Tibial artery (tissue), 4 donors: ENCODE measurements at regions not wholly inside any gene's neighbourhood (a gene's known extent, or its start where the extent isn't known, plus 50 kb on each side); places are given as distances from the start of the nearest gene placed in this dataset.

Source experiments
- DNase-seq, 2 donors: peaks; one replicate each; pipeline ENCODE4 v3.0.0-alpha.2; 2019
- H3K27ac ChIP-seq, 2 donors: fragments of 200-600 bp; sonication (generic) in 1 of 2; 1 replicate in 1 of 2; 2 replicates in 1 of 2; pipeline ENCODE4 v1.5.1; 2018 to 2019; ENCODE audit warnings: mild to moderate bottlenecking in 1 of 2
- H3K27me3 ChIP-seq, 2 donors: fragments of 200-600 bp; sonication (generic) in 1 of 2; one replicate each; pipeline versions ENCODE4 v1.5.1 to v1.6.0; 2016 to 2019
- H3K36me3 ChIP-seq, 3 donors: fragments of 200-600 bp; sonication (generic) in 2 of 3; one replicate each; pipeline ENCODE4 v1.5.1; 2016 to 2019; ENCODE audit warnings: mild to moderate bottlenecking in 2 of 3
- H3K4me1 ChIP-seq, 4 donors: fragments of 200-600 bp; sonication (generic) in 2 of 4; 1 replicate in 3 of 4; 2 replicates in 1 of 4; pipeline ENCODE4 v1.5.1; 2016 to 2019
- H3K4me3 ChIP-seq, 2 donors: fragments of 200-600 bp; sonication (generic) in 1 of 2; 1 replicate in 1 of 2; 2 replicates in 1 of 2; pipeline ENCODE4 v1.5.1; 2018 to 2019; ENCODE audit warnings: mild to moderate bottlenecking in 2 of 2
- H3K9me3 ChIP-seq, 3 donors: fragments of 200-600 bp; sonication (generic) in 1 of 3; one replicate each; pipeline ENCODE4 v1.5.1; 2016 to 2019
- CTCF ChIP-seq, 2 experiments: fragments of 200-600 bp in 1 of 2; fragments of 450-650 bp in 1 of 2; IDR thresholded peaks; one replicate each; pipeline ENCODE4 v1.5.1; 2017 to 2019; ENCODE audit warnings: antibody characterized with exemption in 2 of 2, mild to moderate bottlenecking in 1 of 2, moderate library complexity in 1 of 2
- intact Hi-C: fragments of 100-400 bp; cut with DNase I; formaldehyde crosslinking; loops from one replicate; pipeline ENCODE4 v1.15.0; 2023; ENCODE audit warnings: low total_unique reads

GRCh38 chr9:88749420-88749819 is 214.4 kb downstream of the NXNL2 start:
- no peaks in the 10 kb centered on the region for H3K27me3 ChIP-seq
- H3K4me1 ChIP-seq = peaks cover 0 to 42% (median 23%) of the 10 kb centered on the region in 4 donors
- H3K36me3 ChIP-seq = no peaks in the 10 kb centered on the region
- peak overlapping the region; percentile 56 to 59 for H3K27ac ChIP-seq
- no peaks in the 10 kb centered on the region for H3K9me3 ChIP-seq
- intact Hi-C loops = no loop called here
- no peak for TF ChIP-seq CTCF (IDR thresholded peaks at IDR 0.05)
- peak in 1 of 2 donors; percentile 64 for DNase-seq
- H3K4me3 ChIP-seq = no peak overlapping the region

- no peak overlapping the region for H3K4me3 ChIP-seq
- H3K27me3 ChIP-seq = no peaks in the 10 kb centered on the region
- H3K9me3 ChIP-seq = no peaks in the 10 kb centered on the region
- intact Hi-C loops = no loop called here
- DNase-seq = no peak
- TF ChIP-seq CTCF (IDR thresholded peaks at IDR 0.05) = no peak
- no peaks in the 10 kb centered on the region for H3K36me3 ChIP-seq
- H3K4me1 ChIP-seq = peaks cover 0 to 50% (median 23%) of the 10 kb centered on the region in 4 donors
- no peak overlapping the region for H3K27ac ChIP-seq
Observed at GRCh38 chr9:88750832-88751360, 215.9 kb downstream of the NXNL2 start.

- TF ChIP-seq CTCF (IDR thresholded peaks at IDR 0.05) = no peak
- H3K9me3 ChIP-seq = no peaks in the 10 kb centered on the region
- intact Hi-C loops = no loop called here
- H3K27ac ChIP-seq = no peak overlapping the region
- H3K4me1 ChIP-seq = peaks cover 0 to 41% (median 18%) of the 10 kb centered on the region in 4 donors
- no peaks in the 10 kb centered on the region for H3K27me3 ChIP-seq
- H3K36me3 ChIP-seq = no peaks in the 10 kb centered on the region
- no peak overlapping the region for H3K4me3 ChIP-seq
- no peak for DNase-seq
Observed at GRCh38 chr9:88751781-88752180, 216.8 kb downstream of the NXNL2 start.

- Histone ChIP-seq H3K36me3 (no peaks in the 10 kb centered on the region), H3K27me3 (no peaks in the 10 kb centered on the region), H3K27ac (no peak overlapping the region), H3K4me3 (no peak overlapping the region), H3K9me3 (no peaks in the 10 kb centered on the region), H3K4me1 (peaks cover 0 to 21% (median 3%) of the 10 kb centered on the region in 4 donors)
- no peak for DNase-seq
- no peak for TF ChIP-seq CTCF (IDR thresholded peaks at IDR 0.05)
- intact Hi-C loops = no loop called here
Observed at GRCh38 chr9:88753691-88754367, 218.9 kb downstream of the NXNL2 start.

- no peak for DNase-seq
- Histone ChIP-seq H3K4me3 (no peak overlapping the region), H3K9me3 (no peaks in the 10 kb centered on the region), H3K4me1 (peaks cover 0 to 15% (median 2%) of the 10 kb centered on the region in 4 donors), H3K27ac (no peak overlapping the region), H3K36me3 (no peaks in the 10 kb centered on the region), H3K27me3 (no peaks in the 10 kb centered on the region)
- intact Hi-C loops = no loop called here
- no peak for TF ChIP-seq CTCF (IDR thresholded peaks at IDR 0.05)
Observed at GRCh38 chr9:88754452-88754851, 219.5 kb downstream of the NXNL2 start.
